ENCODE measurements at regions not wholly inside any gene's neighbourhood (a gene's known extent, or its start where the extent isn't known, plus 50 kb on each side); places are given as distances from the start of the nearest gene placed in this dataset.
"Not testable (repeated sequence)": the region's sequence is repeated elsewhere in the genome, so short reads cannot be mapped to it uniquely, and the experiment has no call there.

DNA sequence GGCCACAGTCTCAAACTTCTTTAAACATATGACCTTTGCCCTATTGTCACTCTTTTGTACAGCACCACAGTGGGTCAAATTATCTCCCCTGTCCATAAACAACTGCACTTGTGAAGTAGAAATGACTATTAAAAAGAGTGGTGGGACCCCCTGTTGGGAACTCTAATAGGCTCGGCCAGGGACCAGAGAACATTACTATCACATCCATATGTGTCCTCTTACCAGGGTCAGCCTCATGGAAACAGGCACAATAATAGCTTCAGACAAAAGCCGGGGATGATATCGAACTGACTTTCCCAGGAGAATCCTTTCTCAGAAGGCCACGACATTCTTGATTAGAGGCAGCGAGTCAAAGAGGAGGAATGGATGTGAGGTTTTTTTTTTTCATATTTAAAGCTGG is 96.6 kb downstream of the NKX2-1 start:
- Mint-ChIP-seq H3K36me3 (ENCODE audit: insufficient read depth, unreplicated experiment) (no peaks in the 10 kb centered on the region), H3K4me3 (ENCODE audit: unreplicated experiment) (no peak overlapping the region)

GRCh38 chr14:36420149-36420687 is 99.8 kb upstream of the MBIP start:
- ChIA-PET POLR2A (no interaction called here), CTCF (no interaction called here)
- intact Hi-C loops (cut with micrococcal nuclease): no loop called here
- no peak for DNase-seq (ENCODE audit: unreplicated experiment)
- no peaks in the 10 kb centered on the region for H3K27me3 Mint-ChIP-seq (ENCODE audit: insufficient read depth, unreplicated experiment)
- no peaks in the 10 kb centered on the region for H3K4me1 Mint-ChIP-seq (ENCODE audit: insufficient read depth, unreplicated experiment)
- TF ChIP-seq, protein P1, sequence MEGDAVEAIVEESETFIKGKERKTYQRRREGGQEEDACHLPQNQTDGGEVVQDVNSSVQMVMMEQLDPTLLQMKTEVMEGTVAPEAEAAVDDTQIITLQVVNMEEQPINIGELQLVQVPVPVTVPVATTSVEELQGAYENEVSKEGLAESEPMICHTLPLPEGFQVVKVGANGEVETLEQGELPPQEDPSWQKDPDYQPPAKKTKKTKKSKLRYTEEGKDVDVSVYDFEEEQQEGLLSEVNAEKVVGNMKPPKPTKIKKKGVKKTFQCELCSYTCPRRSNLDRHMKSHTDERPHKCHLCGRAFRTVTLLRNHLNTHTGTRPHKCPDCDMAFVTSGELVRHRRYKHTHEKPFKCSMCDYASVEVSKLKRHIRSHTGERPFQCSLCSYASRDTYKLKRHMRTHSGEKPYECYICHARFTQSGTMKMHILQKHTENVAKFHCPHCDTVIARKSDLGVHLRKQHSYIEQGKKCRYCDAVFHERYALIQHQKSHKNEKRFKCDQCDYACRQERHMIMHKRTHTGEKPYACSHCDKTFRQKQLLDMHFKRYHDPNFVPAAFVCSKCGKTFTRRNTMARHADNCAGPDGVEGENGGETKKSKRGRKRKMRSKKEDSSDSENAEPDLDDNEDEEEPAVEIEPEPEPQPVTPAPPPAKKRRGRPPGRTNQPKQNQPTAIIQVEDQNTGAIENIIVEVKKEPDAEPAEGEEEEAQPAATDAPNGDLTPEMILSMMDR (IDR thresholded peaks at IDR 0.05; ENCODE audit: unreplicated experiment): no peak
- no peaks in the 10 kb centered on the region for H3K36me3 Mint-ChIP-seq (ENCODE audit: insufficient read depth, unreplicated experiment)
- H3K27ac Mint-ChIP-seq (ENCODE audit: low read depth, unreplicated experiment): no peak overlapping the region
- H3K4me3 Mint-ChIP-seq (ENCODE audit: unreplicated experiment): no peak overlapping the region
- BruUV-seq (replicated peaks): no TSS peak
- no peaks in the 10 kb centered on the region for H3K9me3 Mint-ChIP-seq (ENCODE audit: unreplicated experiment)

More for the DNA sequence above, 96.6 kb downstream of the NKX2-1 start:
- ChIA-PET CTCF (interaction anchor here (0.7 to 1.1 kb wide), 2 partner anchors 13 to 93 kb away, joined by 4 to 7 read pairs; no protein-coding TSS in a partner anchor), POLR2A (interaction anchor here (1.0 kb wide), 1 partner anchor 16 kb away, joined by 3 read pairs; no protein-coding TSS in a partner anchor)
- no peak for DNase-seq (ENCODE audit: unreplicated experiment)
- no TSS peak for BruUV-seq (replicated peaks)
- H3K27ac Mint-ChIP-seq (ENCODE audit: low read depth, unreplicated experiment): no peak overlapping the region
- H3K4me1 Mint-ChIP-seq (ENCODE audit: insufficient read depth, unreplicated experiment): no peaks in the 10 kb centered on the region
- intact Hi-C loops (cut with micrococcal nuclease): no loop called here
- TF ChIP-seq, protein P1 (IDR thresholded peaks at IDR 0.05; ENCODE audit: unreplicated experiment): no peak
- no peaks in the 10 kb centered on the region for H3K9me3 Mint-ChIP-seq (ENCODE audit: unreplicated experiment)
- no peaks in the 10 kb centered on the region for H3K27me3 Mint-ChIP-seq (ENCODE audit: insufficient read depth, unreplicated experiment)

GRCh38 chr14:36418937-36419336 is 98.5 kb upstream of the MBIP start:
- intact Hi-C loops (cut with micrococcal nuclease): no loop called here
- H3K27me3 Mint-ChIP-seq (ENCODE audit: insufficient read depth, unreplicated experiment): no peaks in the 10 kb centered on the region
- CTCF ChIA-PET: interaction anchor here (1.0 to 1.1 kb wide), 2 partner anchors 16 to 44 kb away, joined by 3 read pairs; no protein-coding TSS in a partner anchor
- POLR2A ChIA-PET: interaction anchor here (0.6 kb wide), 1 partner anchor 21 kb away, joined by 4 read pairs; no protein-coding TSS in a partner anchor
- H3K36me3 Mint-ChIP-seq (ENCODE audit: insufficient read depth, unreplicated experiment): no peaks in the 10 kb centered on the region
- no peaks in the 10 kb centered on the region for H3K9me3 Mint-ChIP-seq (ENCODE audit: unreplicated experiment)
- H3K4me1 Mint-ChIP-seq (ENCODE audit: insufficient read depth, unreplicated experiment): no peaks in the 10 kb centered on the region
- no peak overlapping the region for H3K4me3 Mint-ChIP-seq (ENCODE audit: unreplicated experiment)
- no peak overlapping the region for H3K27ac Mint-ChIP-seq (ENCODE audit: low read depth, unreplicated experiment)
- TF ChIP-seq, protein P1 (IDR thresholded peaks at IDR 0.05; ENCODE audit: unreplicated experiment): no peak
- DNase-seq (ENCODE audit: unreplicated experiment): no peak
- no TSS peak for BruUV-seq (replicated peaks)

DNA sequence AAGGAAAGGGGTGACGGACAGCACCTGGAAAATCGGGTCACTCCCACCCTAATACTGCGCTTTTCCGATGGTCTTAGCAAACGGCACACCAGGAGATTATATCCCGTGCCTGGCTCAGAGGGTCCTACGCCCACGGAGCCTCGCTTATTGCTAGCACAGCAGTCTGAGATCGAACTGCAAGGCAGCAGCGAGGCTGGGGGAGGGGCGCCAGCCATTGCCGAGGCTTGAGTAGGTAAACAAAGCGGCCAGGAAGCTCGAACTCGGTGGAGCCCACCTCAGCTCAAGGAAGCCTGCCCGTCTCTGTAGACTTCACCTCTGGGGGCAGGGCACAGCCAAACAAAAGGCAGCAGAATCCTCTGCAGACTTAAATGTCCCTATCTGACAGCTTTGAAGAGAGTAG is 91.5 kb upstream of the MBIP start:
- H3K27ac Mint-ChIP-seq (ENCODE audit: low read depth, unreplicated experiment): not testable (repeated sequence)

More for the DNA sequence above, 91.5 kb upstream of the MBIP start:
- POLR2A ChIA-PET; H3K27me3 Mint-ChIP-seq (ENCODE audit: insufficient read depth, unreplicated experiment); H3K9me3 Mint-ChIP-seq (ENCODE audit: unreplicated experiment); H3K36me3 Mint-ChIP-seq (ENCODE audit: insufficient read depth, unreplicated experiment); H3K4me3 Mint-ChIP-seq (ENCODE audit: unreplicated experiment); BruUV-seq (replicated peaks); H3K4me1 Mint-ChIP-seq (ENCODE audit: insufficient read depth, unreplicated experiment); intact Hi-C loops (cut with micrococcal nuclease); DNase-seq (ENCODE audit: unreplicated experiment); CTCF ChIA-PET: not testable (repeated sequence)

All from MCF 10A (cell line).